ENCODE measurements at regions not wholly inside any gene's neighbourhood (a gene's known extent, or its start where the extent isn't known, plus 50 kb on each side); places are given as distances from the start of the nearest gene placed in this dataset.
A peak's percentile ranks its signal among the peaks of the same experiment; 100 is the strongest.
"Not testable (repeated sequence)": the region's sequence is repeated elsewhere in the genome, so short reads cannot be mapped to it uniquely, and the experiment has no call there.

GRCh38 chr5:88666761-88667495, 216.1 kb downstream of the MEF2C start:
- no peak for DNase-seq

GRCh38 chr5:88665750-88666215, 217.2 kb downstream of the MEF2C start:
- DNase-seq, result no peak

GRCh38 chr5:88664645-88665044, 218.3 kb downstream of the MEF2C start:
- no peak for DNase-seq

GRCh38 chr5:88663793-88664216, 219.2 kb downstream of the MEF2C start:
- no peak for DNase-seq

GRCh38 chr5:88662846-88663245, 220.1 kb downstream of the MEF2C start:
- DNase-seq, result no peak

- no peak for DNase-seq
Observed at GRCh38 chr5:88661806-88662207, 221.2 kb downstream of the MEF2C start.

GRCh38 chr5:88660947-88661805, 221.8 kb downstream of the MEF2C start:
- DNase-seq, result peak; percentile 21

- DNase-seq, result peak; percentile 33
Observed at GRCh38 chr5:88660264-88660946, 222.6 kb downstream of the MEF2C start.

GRCh38 chr5:88659529-88660263, 223.3 kb downstream of the MEF2C start:
- DNase-seq, result no peak

GRCh38 chr5:88658886-88659285, 224.1 kb downstream of the MEF2C start:
- no peak for DNase-seq

- DNase-seq, result no peak
Observed at GRCh38 chr5:88657906-88658775, 224.8 kb downstream of the MEF2C start.

GRCh38 chr5:88657136-88657535, 225.8 kb downstream of the MEF2C start:
- DNase-seq, result no peak

- DNase-seq, result no peak
Observed at GRCh38 chr5:88656221-88656950, 226.6 kb downstream of the MEF2C start.

GRCh38 chr5:88653471-88653870, 229.5 kb downstream of the MEF2C start:
- DNase-seq, result no peak

GRCh38 chr5:88647901-88648300, 235.1 kb downstream of the MEF2C start:
- DNase-seq, result no peak

- no peak for DNase-seq
Observed at GRCh38 chr5:88646866-88647265, 236.1 kb downstream of the MEF2C start.

GRCh38 chr5:88644676-88645075, 238.3 kb downstream of the MEF2C start:
- DNase-seq, result no peak

- DNase-seq, result no peak
Observed at GRCh38 chr5:88643315-88643714, 239.7 kb downstream of the MEF2C start.

GRCh38 chr5:88634014-88634413, 249.0 kb downstream of the MEF2C start:
- no peak for DNase-seq

- not testable (repeated sequence) for DNase-seq
Observed at GRCh38 chr5:88622890-88623289, 260.1 kb downstream of the MEF2C start.

GRCh38 chr5:88615767-88616166, 267.2 kb downstream of the MEF2C start:
- DNase-seq, result not testable (repeated sequence)

Data from inflammatory macrophage treated with lipopolysaccharide for 4 hours (primary cell).